Uterus (tissue), 2 donors: ENCODE measurements at regions not wholly inside any gene's neighbourhood (a gene's known extent, or its start where the extent isn't known, plus 50 kb on each side); places are given as distances from the start of the nearest gene placed in this dataset.

Experiments
- CTCF ChIP-seq, 4 experiments: fragments of 200-600 bp in 2 of 4; fragments of 450-650 bp in 2 of 4; sonication (generic) in 2 of 4; IDR thresholded peaks; one replicate each; pipeline ENCODE4 v1.5.1; 2016 to 2019; ENCODE audit warnings: antibody characterized with exemption in 4 of 4, mild to moderate bottlenecking in 2 of 4, moderate library complexity in 1 of 4
- POLR2A ChIP-seq, 2 donors: fragments of 450-650 bp; IDR thresholded peaks; one replicate each; pipeline ENCODE4 v1.6.1; 2016; ENCODE audit warnings: antibody characterized with exemption in 2 of 2, mild to moderate bottlenecking in 1 of 2, moderate library complexity in 1 of 2

- TF ChIP-seq CTCF (IDR thresholded peaks at IDR 0.05) (no peak), POLR2A (IDR thresholded peaks at IDR 0.05) (no peak)
Measured at GRCh38 chr2:67797801-67798540, 264.8 kb downstream of the C1D start.
